ENCODE measurements at regions not wholly inside any gene's neighbourhood (a gene's known extent, or its start where the extent isn't known, plus 50 kb on each side); places are given as distances from the start of the nearest gene placed in this dataset.
"Not testable (repeated sequence)": the region's sequence is repeated elsewhere in the genome, so short reads cannot be mapped to it uniquely, and the experiment has no call there.

DNA sequence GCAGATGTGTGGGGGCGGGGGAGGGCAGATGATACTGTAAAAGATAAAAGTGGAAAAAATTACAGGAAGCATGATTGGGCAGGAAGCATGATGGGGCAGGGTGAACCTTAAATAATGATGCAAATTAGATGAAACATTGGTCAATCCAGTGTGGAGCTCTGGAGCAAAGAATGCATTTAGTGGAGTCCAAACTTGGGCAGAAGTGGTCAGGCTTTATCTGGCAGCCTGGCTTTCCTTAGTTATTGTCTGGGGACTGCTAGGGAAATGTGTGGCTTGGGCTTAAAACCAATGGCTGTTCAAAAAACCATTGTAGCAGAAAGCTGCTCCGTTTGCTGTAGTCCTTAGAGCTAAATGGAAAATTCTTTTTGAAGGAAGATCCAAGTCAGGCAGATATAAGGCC lies 1077.3 kb upstream of the MIR17HG start:
- no peak for DNase-seq

DNA sequence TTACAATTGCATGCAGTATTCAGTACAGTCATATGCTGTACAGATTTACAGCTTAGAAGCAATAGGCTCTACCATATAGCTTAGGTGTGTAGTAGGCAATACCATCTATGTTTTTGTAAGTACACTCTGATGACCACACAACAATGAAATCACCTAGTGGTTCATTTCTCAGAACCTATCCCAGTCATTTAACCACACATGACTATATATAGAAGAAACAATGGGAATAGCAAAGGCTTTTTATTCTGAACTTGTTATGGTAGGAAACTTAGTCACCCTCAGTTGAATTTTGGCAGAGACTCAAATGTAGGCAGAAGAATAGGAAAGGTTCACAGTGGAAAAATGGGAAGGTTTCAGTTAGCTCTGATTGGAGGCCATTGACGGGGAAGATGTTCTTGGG lies 1075.1 kb upstream of the MIR17HG start:
- DNase-seq = no peak

DNA sequence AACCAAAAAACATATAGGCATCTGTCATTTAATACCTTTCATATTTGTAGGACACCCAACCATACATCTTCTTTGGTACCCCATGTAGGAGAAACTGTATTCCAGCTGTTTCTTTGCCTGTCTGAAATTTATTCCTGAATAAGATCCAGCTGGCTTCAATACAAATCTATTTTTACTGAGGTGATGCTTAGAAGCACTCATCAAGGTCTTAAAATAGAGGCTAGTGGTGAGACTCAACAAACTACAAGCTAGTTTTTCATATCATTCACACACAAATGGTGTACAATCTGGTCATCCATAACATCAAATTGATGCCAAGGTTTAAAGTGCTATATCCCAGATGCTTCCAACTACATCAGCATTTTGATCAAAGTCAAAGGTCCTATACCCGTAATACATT lies 1071.3 kb upstream of the MIR17HG start:
- DNase-seq = peak; percentile 25

DNA sequence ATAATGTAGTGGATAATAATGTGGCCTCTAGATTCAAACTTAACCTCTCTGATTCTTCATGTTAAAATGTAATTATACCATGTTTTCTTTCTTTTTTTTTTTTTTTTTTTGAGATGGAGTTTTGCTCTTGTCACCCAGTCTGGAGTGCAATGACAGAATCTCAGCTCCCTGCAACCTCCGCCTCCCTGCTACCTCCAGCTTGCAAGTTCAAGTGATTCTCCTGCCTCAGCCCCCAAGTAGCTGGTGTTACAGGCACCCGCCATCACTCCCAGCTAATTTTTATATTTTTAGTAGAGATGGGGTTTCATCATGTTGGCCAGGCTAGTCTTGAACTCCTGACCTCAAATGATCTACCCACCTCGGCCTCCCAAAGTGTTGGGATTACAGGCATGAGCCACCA lies 1069.3 kb upstream of the MIR17HG start:
- DNase-seq = not testable (repeated sequence)

DNA sequence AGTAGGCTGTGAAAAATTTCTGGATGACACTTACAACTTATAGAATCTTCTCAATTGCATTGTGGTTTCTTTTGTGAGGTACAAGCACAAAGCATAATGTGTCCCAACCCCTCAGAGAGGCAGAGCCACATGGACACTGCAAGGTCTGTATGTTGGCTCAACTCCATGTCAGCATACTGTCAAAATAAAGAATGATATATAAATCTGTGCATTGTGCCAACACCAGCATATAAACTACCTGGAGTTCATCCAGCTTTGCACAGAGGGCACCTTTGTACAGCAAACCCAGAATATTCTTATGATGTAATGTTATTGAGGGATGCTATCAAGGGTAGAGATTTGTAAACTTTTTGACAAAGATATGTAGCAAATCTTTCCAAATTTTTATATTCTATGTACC lies 1065.8 kb upstream of the MIR17HG start:
- no peak for DNase-seq

DNA sequence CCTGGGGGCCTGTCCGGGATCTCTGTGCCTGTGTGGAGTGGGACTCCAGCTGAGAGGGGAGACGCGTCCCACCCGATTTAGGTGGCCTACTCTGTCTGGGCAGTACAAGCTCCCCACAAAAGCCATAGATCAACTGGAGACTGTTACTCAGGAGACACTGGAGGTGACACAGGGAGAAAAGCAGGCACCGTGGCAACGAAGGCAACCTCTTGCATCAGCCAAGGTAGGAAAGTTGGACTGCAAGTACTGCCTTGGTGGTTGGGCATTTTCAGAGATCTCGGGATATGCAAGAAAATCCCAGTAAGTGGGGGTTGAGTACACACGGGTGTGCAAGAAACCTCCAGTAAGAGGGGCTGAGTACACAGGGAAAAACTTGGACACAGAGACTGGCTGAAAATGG lies 1060.0 kb upstream of the MIR17HG start:
- DNase-seq = no peak

DNA sequence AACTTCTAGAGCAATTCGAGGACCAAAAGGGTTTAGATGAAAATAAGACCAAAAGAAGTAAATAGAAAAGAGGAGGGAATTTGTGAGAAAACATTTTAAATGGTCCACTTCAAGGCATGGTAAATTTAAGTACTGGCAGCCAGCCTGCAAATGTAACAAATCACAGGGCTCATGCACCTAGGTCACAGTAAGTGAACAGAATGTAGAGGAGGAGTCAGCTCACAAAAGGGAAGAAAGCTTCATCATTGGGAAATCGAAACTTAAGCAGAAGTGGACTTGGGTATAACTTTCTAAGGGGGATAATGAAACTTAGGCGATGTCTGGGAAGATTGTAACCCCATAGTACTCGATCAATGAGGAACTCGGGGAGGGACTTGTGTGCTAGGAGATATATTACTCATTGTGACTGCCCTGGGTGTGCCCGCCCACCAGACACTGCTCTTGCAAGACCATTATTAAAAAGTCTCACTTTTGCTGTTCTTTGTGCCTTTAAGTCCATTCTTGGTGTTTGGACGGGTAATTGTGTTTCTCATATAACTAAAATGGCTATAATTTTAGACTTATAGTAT lies 1053.6 kb upstream of the MIR17HG start:
- no peak for DNase-seq

DNA sequence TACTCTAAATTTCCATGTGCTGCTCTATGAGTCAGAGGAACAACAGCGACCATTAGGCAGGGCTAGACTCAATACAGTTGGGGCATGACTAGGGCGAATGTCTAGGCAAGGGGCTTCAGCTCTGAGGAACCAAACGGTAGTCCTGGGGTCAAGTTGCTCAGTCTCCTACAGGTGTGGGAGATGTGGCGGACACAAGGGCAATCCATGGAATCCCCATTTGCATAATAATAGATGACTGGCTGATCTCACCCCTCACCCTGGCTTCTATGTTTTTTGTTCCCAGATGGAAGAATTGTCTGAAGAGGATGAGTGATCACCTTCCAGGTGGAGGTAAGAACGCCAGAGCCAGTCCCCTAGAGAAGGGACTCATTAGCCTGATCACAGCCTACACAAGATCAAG lies 1048.2 kb upstream of the MIR17HG start:
- DNase-seq = no peak

DNA sequence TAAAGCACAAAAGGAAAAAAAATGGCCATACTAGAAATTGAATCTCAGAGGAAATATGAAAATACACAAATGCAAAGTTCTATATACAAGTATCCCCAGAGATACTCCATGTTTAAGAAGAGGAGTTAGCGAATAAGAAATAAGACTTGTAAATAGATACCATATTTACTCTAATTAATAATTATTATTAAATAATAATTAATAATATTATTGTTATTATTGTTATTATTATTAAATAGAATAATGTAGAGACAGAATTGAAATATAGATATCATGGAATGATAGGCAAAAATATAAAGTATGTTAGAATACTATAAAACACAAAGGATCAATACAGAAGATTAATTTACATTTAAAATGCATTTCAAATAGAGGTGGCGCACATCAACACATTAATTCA lies 1047.5 kb upstream of the MIR17HG start:
- no peak for DNase-seq

DNA sequence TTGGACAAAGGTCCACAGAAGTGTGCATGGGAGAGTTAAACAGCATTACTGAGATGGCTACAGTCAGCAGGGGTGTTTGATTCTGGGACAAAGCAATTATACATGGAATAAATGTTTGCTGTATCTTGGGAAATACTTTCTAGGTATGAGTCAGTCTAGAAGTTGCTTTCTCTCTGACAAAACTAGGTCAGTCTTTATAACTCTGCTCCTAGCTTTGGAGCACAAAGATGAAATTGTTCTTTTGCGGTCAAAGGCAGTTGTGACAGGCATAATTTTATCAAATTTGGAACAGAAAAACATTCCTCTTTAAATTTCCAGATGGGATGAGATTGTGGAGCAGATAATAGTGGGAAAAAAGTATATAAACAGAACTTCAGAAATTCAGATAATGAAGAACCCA lies 1045.4 kb upstream of the MIR17HG start:
- DNase-seq = no peak

DNA sequence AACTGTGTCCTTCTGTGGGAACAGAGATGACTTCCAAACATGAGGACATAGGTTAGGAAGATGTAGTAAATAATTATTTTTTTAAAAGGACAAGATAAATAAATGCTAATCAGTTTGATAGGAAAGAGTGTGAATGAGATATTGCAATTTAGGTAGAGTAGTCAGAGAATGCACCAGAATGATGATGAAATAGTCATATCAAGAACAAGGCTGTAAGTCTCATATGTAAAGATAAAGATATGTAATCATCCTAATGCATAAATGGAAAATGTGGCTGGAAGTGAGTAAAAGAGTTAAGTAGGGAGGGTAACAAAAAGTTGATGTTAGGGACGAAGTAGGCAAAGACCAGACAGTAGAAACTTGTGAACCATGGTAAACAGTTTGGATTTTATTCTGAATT lies 1041.7 kb upstream of the MIR17HG start:
- no peak for DNase-seq

DNA sequence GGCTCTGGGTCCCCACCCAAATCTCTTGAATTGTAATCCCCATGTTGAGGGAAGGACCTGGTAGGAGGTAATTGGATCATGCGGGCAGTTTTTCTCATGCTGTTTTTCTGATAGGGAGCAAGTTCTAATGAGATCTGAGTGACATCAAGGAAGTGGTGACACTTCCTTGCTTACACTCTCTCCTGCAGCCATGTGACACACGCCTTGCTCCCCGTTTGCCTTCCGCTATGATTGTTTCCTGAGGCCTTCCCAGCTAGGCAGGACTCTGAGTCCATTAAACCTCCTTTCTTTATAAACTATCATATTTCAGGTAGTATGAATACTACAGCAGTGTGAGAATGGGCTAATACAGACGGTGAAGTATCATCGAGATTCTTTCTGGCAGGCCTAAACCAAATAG lies 1040.4 kb upstream of the MIR17HG start:
- no peak for DNase-seq

DNA sequence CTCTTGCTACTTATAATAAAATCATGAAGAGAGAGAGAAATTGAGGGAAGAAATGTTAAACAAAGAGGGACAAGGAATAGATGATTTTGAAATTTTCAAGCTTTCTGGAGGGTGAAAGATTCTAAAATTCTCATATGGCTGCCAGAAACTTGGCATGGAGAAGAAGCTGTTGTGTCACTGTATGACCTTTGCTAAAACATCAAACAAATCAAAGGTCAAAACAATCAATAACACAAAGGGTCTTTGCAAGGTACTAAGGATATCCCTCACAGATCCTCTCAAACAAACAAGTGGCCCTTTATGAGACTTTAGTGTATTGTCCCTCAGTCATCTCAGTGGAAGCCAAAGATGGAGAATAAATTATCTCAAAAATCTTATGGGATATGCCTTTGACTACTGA lies 1039.2 kb upstream of the MIR17HG start:
- no peak for DNase-seq

DNA sequence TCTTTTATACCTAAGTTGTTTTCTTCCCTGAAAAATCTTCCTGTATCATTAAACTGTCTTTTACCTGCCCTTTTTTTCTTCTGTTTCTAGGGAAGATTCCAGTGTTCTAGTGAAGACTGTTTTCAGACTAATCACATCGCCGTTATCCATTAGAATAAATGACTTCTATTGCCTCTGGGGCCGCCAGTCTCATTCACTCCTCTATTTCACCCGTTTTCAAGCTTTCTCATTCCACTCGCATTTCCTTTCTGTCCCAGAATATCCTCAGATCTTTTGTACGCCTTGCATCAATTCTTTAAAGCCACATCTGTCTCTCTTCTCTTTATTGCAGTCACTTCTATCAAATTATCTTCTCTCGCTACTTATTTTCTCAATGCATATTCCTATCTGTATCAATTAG lies 1035.6 kb upstream of the MIR17HG start:
- DNase-seq = no peak

DNA sequence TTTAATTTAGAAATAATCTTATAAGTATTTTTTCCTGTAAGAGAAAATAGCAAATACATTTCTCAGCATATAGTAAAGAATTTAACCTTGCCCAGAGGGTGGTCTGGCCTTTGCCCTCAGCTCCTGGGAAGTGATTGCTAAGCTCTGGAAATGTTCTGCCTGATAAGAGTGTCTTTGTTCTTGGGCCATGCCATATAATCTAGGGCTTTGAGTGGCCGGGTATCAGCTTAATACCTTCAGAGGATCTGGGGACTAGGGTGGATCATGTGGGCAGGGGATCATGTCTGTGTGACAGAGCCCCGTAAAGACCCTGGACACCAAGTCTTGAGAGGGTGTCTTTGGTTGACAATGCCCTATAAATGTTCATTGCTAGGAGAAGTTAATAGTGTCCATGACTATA lies 1032.4 kb upstream of the MIR17HG start:
- DNase-seq = no peak

DNA sequence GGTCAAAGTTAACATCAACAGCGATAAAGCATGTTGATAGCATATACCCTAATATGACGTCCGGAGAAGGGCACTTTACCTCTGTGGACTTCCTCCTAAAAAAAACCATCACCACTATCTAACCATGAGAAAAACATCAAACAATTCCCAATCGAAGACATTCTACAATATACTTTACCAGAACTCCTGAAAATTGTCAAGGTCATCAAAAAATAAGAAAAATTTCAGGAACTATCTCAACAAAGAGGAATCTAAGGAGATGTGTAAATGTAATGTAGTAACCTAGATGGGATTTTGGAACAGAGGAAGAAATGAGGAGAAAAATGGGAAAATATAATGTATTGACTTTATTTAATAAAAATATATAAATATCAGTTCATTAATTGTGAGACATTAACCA lies 1026.8 kb upstream of the MIR17HG start:
- DNase-seq = no peak

DNA sequence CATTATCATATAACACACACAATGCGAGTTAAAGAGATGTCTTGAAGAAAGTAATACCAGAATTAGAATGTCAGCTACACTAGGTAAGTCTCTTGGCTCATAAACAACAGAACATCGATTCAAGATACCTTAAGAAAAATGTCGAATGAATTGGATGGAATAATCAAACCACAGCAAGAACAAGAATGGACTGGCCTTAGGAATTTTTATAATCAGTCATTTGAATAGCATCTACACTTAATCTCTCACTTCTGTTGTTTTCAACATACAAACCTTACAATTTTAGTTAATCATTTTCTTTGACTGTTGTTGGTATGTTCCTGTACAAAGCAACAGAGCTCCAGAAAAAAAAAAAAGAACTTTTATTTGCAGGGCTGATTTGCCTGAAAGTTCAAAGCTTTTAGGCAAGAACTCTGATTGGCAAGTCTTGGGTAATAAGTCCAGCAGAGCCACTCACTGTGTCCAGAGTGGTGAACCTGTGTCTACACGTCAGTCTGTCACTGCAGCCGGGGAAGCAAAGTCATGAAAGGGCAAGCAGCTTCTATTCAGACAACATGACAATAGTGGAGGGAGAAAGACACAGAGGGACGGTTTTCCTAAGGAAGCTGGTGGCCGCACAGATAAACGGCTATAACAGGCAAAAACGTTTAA lies 1026.1 kb upstream of the MIR17HG start:
- no peak for DNase-seq

DNA sequence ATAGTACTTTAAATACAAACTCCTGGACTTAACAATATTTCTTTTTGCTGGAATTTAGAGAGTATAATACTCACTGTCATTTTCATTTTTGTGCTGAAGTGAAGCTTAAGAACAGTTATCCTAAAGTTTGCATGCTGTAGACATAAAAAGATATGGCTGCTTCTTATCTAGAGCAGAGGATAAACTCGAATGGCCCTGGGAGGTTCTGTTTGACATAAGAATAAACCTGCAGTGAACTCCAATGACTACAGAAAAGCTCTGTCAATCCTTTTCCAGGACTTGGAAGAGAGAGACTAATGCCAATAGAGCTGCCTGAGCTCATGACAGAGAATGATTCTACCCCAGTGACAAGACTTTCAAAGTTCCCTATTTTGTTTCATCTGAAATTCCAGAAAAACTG lies 1017.8 kb upstream of the MIR17HG start:
- no peak for DNase-seq

DNA sequence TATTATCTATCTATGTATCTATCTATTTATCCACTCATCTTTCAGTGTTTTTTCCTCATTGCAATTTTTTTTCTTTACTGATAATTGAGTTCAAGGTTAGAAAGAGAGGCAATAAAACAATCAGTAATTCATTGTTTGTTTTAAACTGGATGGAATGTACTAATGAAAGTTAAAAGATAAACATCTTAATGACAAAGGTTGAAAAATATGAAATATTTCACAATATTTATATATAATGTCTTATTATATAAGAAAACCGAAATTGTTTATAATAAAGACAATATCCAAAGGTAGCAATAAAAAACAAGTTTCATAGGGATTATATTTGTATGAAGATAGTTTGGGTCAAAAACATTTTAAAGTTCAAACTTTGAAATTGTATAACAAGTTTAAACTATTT lies 1015.5 kb upstream of the MIR17HG start:
- DNase-seq = no peak

DNA sequence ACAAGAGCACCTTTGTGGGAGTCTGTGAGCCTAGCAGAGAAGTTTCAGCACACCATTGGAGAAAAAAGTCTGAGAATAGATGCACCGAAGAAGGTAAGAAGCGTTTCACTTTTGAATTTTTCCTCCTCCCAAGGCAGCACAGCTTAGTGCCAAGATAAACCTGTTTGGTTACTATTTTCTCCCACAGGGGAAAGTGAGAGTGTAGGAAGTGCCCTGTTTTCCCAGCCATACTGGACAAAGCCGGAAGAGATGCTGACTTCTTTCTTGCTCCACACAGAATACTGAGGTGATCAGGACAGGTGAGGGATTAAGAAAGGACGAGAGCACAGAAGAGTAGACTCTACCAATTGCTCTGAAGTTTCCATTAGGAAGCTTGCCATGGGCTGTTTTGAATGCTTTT lies 1011.0 kb upstream of the MIR17HG start:
- DNase-seq = no peak

DNA sequence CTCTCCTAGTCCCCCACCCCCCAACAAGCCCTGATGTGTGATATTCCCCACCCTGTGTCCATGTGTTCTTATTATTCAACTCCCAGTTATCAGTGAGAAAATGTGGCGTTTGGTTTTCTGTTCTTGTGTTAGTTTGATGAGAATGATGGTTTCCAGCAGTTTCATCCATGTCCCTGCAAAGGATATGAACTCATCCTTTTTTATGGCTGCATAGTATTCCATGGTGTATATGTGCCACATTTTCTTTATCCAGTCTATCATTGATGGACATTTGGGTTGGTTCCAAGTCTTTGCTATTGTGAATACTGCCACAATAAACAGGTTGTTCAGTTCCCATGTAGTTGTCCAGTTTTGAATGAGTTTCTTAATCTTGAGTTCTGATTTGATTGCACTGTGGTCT lies 1006.1 kb upstream of the MIR17HG start:
- DNase-seq = not testable (repeated sequence)

DNA sequence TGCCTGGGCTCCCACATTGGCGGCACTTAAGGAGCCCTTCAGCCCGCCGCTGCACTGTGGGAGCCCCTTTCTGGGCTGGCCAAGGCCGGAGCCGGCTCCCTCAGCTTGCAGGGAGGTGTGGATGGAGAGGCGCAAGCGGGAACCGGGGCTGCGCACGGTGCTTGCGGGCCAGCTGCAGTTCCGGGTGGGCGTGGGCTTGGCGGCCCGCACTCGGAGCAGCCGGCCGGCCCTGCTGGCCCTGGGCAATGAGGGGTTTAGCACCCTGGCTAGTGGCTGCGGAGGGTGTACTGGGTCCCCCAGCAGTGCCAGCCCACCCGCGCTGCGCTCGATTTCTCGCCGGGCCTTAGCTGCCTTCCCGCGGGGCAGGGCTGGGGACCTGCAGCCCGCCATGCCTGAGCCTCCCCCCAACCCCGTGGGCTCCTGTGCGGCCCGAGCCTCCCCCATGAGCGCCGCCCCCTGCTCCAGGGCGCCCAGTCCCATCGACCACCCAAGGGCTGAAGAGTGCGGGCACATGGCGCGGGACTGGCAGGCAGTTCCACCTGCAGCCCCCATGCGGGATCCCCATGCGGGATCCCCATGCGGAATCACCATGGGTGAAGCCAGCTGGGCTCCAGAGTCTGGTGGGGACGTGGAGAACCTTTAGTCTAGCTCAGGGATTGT lies 998.9 kb upstream of the MIR17HG start:
- not testable (repeated sequence) for DNase-seq

DNA sequence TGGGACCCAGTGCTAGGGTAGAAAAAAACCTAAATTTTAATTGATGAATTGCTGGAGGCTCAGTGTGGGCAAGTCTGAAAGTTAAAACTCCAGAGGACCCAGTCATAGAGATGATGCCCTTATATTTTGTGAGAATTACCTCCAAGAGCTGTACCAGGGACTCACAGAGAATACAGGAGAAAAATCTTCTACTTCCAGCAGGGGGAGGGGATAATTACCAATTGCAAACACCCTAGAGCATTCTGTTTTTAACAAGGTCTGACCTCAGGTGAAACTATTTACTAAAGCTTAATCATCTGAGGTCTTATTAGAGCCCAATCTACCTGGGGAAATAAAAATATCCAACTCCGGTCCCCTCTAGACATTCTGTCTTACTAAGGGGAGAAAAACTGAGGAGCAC lies 994.7 kb upstream of the MIR17HG start:
- no peak for DNase-seq

DNA sequence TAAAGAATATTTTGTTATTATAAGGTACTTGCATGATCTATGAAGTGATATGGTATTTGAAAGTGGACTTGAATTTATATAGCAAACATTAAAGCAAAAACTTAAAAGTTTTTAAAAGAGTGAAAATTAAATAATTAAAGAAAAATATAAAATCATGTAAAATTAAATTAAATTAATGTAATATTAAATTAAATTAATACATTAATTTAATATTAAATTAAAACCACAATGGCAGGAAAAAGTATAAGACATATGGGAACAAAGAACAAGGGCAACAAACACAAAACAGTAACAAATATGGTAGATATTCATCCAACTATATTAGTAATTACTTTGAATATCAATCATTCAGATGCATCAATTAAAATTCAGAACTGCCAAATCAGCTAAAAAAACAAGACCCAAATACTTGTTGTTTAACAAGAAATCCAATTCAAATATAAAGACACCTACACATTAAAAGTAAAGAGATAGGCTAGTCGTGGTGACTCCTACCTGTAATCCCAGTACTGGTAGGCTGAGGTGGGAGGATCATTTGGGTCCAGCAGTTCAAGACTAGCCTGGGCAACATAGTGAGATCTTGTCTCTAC lies 992.2 kb upstream of the MIR17HG start:
- DNase-seq = no peak

Data from tongue (tissue), 1 donor.